Rectal smooth muscle tissue (tissue), 1 donor: ENCODE measurements at regions not wholly inside any gene's neighbourhood (a gene's known extent, or its start where the extent isn't known, plus 50 kb on each side); places are given as distances from the start of the nearest gene placed in this dataset.
A peak's percentile ranks its signal among the peaks of the same experiment; 100 is the strongest.
"Not testable (repeated sequence)": the region's sequence is repeated elsewhere in the genome, so short reads cannot be mapped to it uniquely, and the experiment has no call there.

Source experiments
- H3K27ac ChIP-seq: one replicate; pipeline ENCODE4 v1.7.0; 2013; ENCODE audit warnings: low read depth, low read length, inconsistent platforms
- H3K27me3 ChIP-seq: one replicate; pipeline ENCODE4 v1.7.0; 2013; ENCODE audit warnings: low read length; ENCODE audit not compliant: control insufficient read depth, insufficient read depth
- H3K36me3 ChIP-seq: one replicate; pipeline ENCODE4 v1.7.0; 2013; ENCODE audit warnings: low read length; ENCODE audit not compliant: control insufficient read depth, insufficient read depth
- H3K4me1 ChIP-seq: one replicate; pipeline ENCODE4 v1.7.0; 2013; ENCODE audit warnings: low read length; ENCODE audit not compliant: control insufficient read depth, insufficient read depth
- H3K4me3 ChIP-seq: one replicate; pipeline ENCODE4 v1.7.0; 2013; ENCODE audit warnings: low read length
- H3K9ac ChIP-seq: one replicate; pipeline ENCODE4 v1.7.0; 2013; ENCODE audit warnings: low read length

DNA sequence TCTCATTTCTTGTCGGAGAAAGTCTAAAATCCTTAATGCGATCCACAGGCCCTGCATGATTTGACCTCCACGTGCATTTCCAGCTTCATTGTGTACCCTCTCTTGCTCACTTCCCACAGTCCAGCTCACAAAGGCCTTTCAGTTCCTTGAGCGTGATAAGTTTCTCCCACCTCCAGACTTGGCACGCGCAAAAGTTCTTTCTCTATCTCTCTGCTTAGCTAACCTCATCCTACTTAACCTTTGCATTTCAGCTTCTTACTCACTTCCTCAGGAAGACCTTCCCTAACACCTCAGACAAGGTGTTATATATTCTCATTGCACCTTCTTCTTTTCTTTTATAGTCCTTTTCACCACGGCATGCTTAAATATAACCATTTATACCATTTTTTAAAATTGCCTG, 124.8 kb upstream of the XPO1 start:
- H3K4me3 ChIP-seq: no peak overlapping the region
- H3K27ac ChIP-seq: no peak overlapping the region
- H3K4me1 ChIP-seq: no peaks in the 10 kb centered on the region
- H3K9ac ChIP-seq: no peak overlapping the region
- H3K36me3 ChIP-seq: no peaks in the 10 kb centered on the region
- no peaks in the 10 kb centered on the region for H3K27me3 ChIP-seq

DNA sequence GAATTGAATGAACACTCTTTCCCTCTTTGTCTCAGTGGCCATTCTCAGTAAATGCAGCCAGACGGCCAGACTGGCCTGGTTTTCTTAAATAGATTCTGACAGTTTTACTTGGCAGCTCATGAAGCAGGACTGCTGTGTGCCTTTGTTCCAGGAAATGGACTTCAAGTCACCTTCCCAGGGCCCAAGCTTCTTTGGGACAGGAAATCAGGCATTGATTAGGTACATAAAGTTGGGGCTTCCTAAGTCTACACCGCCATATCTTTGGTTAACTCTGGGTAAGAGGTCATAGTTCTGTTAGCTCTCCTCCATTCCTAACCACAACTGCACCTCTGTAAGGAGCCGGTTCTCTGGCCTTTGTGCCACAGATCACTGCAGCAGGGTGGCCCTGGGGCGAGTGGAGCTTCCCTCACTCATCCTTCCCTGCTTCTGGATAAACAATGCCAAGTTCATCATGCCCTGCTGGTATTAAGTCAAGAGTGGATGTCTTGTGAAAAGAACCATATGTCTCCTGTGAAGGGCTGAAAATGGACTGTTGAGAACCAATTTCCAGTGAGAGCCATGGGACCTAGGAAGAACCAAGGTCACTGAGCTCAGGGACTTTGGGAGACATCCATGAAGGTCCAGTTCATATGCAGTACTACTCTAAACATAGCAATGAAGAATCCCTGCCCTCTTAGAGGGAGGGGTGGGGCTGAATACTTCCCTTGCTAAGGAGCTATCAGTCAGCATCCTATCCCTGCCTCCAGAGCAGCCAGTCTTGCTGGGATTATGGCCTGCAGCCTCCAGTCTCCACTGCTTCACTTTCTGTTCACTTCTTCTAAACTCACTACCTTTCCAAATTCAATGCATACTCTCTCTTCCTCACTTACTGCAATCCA, 122.6 kb upstream of the XPO1 start:
- no peak overlapping the region for H3K4me3 ChIP-seq
- no peak overlapping the region for H3K9ac ChIP-seq
- H3K4me1 ChIP-seq: no peaks in the 10 kb centered on the region
- H3K27ac ChIP-seq: peak overlapping the region; percentile 35
- H3K36me3 ChIP-seq: no peaks in the 10 kb centered on the region
- no peaks in the 10 kb centered on the region for H3K27me3 ChIP-seq

DNA sequence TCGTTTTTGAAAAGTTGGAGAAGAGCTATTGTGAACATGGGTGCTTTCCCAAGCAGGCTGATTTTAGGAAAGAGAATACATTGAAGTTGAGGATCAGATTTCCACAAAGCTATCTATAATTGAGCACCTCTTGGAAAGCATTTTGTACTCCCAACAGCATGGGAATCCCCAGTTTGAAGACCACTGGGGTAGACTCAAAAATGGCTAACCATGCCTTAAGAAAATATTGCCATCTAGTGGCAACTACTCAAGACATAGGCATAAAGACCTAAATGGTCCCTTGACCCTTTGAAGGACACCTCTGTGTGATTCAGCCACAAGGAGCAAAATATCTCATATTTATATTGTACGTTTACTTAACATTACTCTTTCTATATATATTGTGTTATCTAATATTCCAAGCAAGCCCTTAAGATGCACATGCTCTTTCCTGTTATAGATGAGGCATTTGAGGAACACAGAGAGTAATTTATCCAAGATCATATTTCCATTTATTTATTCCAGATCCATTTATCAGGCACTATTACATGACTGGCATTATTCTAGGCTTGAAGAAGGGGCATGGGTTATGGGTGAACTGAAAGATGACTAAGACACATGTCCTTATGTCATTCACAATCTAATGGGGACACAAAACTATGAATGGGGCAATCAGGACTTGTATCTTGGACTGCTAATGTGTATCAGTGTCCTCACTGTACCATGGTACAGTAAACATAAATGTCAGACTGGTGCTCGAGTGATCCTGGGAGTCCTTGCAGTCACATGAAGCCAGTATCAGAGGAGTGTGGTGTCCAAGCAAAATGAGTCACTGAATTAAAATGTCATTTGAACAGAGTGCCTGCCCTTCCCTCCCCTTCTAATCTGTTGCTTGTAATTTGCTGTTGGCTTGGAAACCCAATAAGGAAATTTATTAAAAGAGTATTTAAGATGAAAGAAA, 121.0 kb upstream of the XPO1 start:
- Histone ChIP-seq H3K36me3 (no peaks in the 10 kb centered on the region), H3K4me3 (no peak overlapping the region), H3K9ac (no peak overlapping the region), H3K27ac (no peak overlapping the region), H3K27me3 (no peaks in the 10 kb centered on the region), H3K4me1 (no peaks in the 10 kb centered on the region)

DNA sequence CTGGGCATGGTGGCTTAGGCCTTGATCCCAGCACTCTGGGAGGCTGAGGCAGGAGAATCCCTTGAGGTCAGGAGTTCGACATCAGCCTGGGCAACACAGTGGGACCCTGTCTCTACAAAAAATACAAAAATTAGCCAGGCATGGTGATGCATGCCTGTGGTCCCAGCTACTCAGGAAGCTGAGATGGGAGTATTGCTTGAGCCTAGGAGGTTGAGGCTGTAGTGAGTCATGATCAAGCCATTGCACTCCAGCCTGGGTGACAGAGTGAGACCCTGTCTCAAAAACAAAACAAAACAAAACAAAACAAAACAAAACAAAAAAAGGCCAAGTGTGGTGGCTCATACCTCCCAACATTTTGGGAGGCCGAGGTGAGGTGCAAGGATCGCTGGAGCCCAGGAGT, 111.8 kb upstream of the XPO1 start:
- not testable (repeated sequence) for H3K4me3 ChIP-seq, H3K27me3 ChIP-seq, H3K36me3 ChIP-seq, H3K4me1 ChIP-seq, H3K9ac ChIP-seq, H3K27ac ChIP-seq

DNA sequence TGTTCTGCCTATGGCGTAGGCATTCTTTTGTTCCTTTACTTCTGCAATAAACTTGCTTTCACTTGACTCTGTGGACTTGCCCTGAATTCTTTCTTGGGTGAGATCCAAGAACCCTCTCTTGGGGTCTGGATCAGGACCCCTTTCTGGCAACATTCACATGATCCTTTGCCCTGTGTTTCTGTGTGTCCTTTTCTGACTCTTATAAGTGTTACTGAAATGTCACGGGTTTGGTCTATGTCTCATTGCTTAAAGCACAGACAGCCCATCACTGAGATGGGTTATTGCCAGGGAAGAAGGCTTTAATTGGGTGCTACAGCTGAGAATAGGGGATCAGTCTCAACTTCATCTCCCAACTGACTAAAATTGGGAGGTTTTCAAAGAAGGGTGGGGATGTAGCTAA, 110.9 kb upstream of the XPO1 start:
- H3K36me3 ChIP-seq: no peaks in the 10 kb centered on the region
- H3K27me3 ChIP-seq: no peaks in the 10 kb centered on the region
- H3K27ac ChIP-seq: no peak overlapping the region
- H3K4me1 ChIP-seq: no peaks in the 10 kb centered on the region
- H3K4me3 ChIP-seq: no peak overlapping the region
- H3K9ac ChIP-seq: no peak overlapping the region

DNA sequence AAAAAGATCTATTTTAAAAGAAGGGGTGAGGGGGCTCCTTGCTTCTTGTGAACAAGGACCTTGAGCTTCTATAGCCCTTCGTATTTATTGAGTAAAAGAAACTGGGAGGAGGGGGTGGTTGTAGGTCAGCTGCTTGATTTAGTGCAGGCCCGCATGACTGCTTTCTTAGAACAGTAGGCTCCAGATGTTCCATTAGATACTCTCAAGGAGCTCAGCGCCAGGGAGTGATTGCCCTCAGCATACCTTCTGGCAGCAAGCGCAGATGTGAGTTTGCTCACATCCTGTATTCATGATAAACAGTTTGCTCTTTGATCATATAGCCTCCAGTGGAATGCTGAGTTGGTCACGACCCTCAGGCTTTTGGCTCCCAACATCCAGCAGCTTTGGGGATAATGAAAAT, 108.9 kb upstream of the XPO1 start:
- no peak overlapping the region for H3K9ac ChIP-seq
- H3K36me3 ChIP-seq: no peaks in the 10 kb centered on the region
- H3K27ac ChIP-seq: no peak overlapping the region
- no peaks in the 10 kb centered on the region for H3K4me1 ChIP-seq
- no peak overlapping the region for H3K4me3 ChIP-seq
- H3K27me3 ChIP-seq: no peaks in the 10 kb centered on the region

DNA sequence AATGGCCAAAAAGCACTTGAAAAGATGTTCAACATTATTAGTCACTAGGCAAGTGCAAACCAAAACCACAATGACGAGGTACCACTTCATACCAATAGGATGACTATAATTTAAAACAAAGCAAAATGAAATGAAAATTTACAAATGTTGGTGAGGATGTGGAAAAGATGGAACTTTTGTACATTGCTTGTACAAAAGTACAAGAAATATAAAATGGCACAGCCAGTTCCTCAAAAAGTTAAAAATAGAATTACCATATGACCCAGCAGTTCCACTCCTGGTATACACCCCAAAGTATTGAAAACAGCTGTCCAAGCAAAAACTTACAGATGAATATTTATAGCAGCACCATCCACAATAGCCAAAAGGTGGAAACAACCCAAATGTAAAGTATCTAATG, 107.8 kb upstream of the XPO1 start:
- Histone ChIP-seq H3K36me3 (no peaks in the 10 kb centered on the region), H3K27me3 (no peaks in the 10 kb centered on the region), H3K27ac (no peak overlapping the region), H3K9ac (no peak overlapping the region), H3K4me1 (no peaks in the 10 kb centered on the region), H3K4me3 (no peak overlapping the region)

DNA sequence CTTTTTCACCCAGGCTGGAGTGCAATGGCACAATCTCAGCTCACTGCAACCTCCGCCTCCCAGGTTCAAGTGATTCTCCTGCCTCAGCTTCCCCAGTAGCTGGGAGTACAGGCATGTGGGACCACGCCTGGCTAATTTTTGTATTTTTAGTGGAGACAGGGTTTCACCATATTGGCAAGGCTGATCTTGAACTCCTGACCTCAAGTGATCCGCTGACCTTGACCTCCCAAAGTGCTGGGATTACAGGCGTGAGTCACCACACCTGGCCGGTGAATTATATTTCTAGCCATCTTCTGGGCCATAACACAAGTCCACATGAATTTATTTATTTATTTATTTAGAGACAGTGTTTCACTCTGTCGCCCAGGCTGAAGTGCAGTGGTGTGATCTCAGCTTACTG, 105.0 kb upstream of the XPO1 start:
- not testable (repeated sequence) for H3K27ac ChIP-seq, H3K4me3 ChIP-seq, H3K27me3 ChIP-seq, H3K4me1 ChIP-seq, H3K9ac ChIP-seq, H3K36me3 ChIP-seq

DNA sequence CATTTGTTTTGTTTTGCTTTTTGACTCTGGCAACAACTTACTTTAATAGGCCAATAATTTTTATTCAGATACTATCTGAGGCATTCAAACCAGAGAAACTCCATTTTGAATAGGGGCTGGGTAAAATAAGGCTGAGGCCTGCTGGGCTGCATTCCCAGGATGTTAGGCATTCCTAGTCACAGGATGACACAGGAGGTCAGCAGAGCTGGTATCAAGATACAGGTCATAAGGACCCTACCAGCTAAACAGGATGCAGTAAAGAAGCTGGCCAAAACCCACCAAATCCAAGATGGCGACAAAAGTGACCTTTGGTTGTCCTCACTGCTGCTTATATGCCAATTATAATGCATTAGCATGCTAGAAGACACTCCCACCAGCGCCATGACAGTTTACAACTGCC, 102.2 kb upstream of the XPO1 start:
- no peaks in the 10 kb centered on the region for H3K27me3 ChIP-seq
- no peaks in the 10 kb centered on the region for H3K4me1 ChIP-seq
- H3K4me3 ChIP-seq: no peak overlapping the region
- H3K9ac ChIP-seq: no peak overlapping the region
- H3K36me3 ChIP-seq: no peaks in the 10 kb centered on the region
- no peak overlapping the region for H3K27ac ChIP-seq

DNA sequence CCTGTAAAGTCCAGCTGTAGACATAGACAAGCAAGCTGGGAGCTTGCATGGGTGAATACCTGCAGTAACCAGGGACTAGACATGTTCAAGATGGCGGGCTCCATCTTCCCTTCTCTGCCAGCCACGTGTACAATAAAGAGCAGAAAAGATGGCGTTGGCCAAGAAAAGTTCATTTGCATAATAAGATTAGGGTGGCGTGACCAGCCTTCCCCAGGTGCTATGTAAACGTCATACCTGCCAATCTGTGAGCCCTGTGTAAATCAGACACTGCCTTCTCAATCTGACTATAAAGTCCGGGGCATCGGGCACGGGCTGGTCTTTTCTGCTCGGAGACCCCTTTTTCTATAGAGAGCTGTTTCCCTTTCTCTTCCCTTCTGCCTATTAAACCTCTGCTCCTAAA, 101.6 kb upstream of the XPO1 start:
- H3K4me1 ChIP-seq: no peaks in the 10 kb centered on the region
- H3K27ac ChIP-seq: no peak overlapping the region
- no peaks in the 10 kb centered on the region for H3K36me3 ChIP-seq
- no peak overlapping the region for H3K4me3 ChIP-seq
- H3K27me3 ChIP-seq: no peaks in the 10 kb centered on the region
- no peak overlapping the region for H3K9ac ChIP-seq

DNA sequence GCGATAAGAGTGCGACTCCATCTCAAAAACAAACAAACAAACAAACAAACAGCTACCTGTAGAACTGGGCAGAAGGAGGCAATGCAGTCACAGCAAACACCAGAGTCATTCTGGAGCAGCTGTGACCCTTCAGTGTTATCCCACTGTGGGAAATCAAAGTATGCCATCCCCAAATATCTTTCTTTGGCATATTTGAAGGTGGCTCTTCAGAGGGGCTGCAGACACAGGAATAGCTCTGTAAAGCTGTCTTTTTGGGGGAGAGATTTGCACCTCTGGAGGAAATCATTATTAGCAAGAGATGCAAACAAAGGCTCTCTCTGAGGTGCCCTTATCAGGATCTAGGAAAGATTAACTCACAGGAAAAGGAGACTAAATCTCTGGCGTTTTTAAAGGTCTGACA, 98.5 kb upstream of the XPO1 start:
- H3K27me3 ChIP-seq: no peaks in the 10 kb centered on the region
- H3K36me3 ChIP-seq: no peaks in the 10 kb centered on the region
- H3K27ac ChIP-seq: no peak overlapping the region
- no peak overlapping the region for H3K4me3 ChIP-seq
- no peaks in the 10 kb centered on the region for H3K4me1 ChIP-seq
- H3K9ac ChIP-seq: no peak overlapping the region

DNA sequence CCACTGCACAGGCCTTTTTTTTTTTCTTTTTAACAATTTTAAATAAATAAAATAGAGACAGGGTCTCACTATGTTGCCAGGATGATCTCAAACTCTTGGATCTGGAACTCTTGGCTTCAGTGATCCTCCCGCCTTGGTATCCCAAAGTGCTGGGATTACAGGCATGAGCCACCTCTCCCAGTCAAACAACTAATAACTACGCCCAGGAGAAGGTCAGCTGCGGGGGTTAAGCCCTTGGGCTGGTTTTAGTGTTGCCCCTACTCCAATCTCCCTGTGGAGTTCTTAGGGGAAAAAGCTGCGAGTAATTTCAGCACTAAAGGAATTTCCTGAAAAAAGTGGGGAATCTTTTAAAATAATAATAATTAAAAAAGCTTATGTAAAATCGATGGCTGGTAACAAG, 96.4 kb upstream of the XPO1 start:
- H3K27me3 ChIP-seq: no peaks in the 10 kb centered on the region
- no peak overlapping the region for H3K27ac ChIP-seq
- H3K9ac ChIP-seq: no peak overlapping the region
- no peak overlapping the region for H3K4me3 ChIP-seq
- H3K4me1 ChIP-seq: no peaks in the 10 kb centered on the region
- H3K36me3 ChIP-seq: no peaks in the 10 kb centered on the region
